ENCODE measurements at regions not wholly inside any gene's neighbourhood (a gene's known extent, or its start where the extent isn't known, plus 50 kb on each side); places are given as distances from the start of the nearest gene placed in this dataset.

GRCh38 chr2:238627899-238628298, 201.2 kb downstream of the ASB1 start:
- no peak for TF ChIP-seq CTCF (IDR thresholded peaks at IDR 0.05; ENCODE audit: insufficient read depth, low read depth, low read length, missing control alignments)
- DNase-seq (ENCODE audit: low read depth), result no peak
- no peak overlapping the region for H3K4me3 ChIP-seq (ENCODE audit: low read depth, low read length)

GRCh38 chr2:238629064-238629463, 202.3 kb downstream of the ASB1 start:
- no peak for TF ChIP-seq CTCF (IDR thresholded peaks at IDR 0.05; ENCODE audit: insufficient read depth, low read depth, low read length, missing control alignments)
- DNase-seq (ENCODE audit: low read depth), result no peak
- no peak overlapping the region for H3K4me3 ChIP-seq (ENCODE audit: low read depth, low read length)

- H3K4me3 ChIP-seq (ENCODE audit: low read depth, low read length), result no peak overlapping the region
- no peak for TF ChIP-seq CTCF (IDR thresholded peaks at IDR 0.05; ENCODE audit: insufficient read depth, low read depth, low read length, missing control alignments)
- DNase-seq (ENCODE audit: low read depth), result no peak
These were observed 204.9 kb downstream of the ASB1 start for GRCh38 chr2:238631491-238632180.

- TF ChIP-seq CTCF (IDR thresholded peaks at IDR 0.05; ENCODE audit: insufficient read depth, low read depth, low read length, missing control alignments), result no peak
- no peak for DNase-seq (ENCODE audit: low read depth)
- no peak overlapping the region for H3K4me3 ChIP-seq (ENCODE audit: low read depth, low read length)
These were observed 205.7 kb downstream of the ASB1 start for GRCh38 chr2:238632181-238633060.

- no peak overlapping the region for H3K4me3 ChIP-seq (ENCODE audit: low read depth, low read length)
- no peak for DNase-seq (ENCODE audit: low read depth)
- TF ChIP-seq CTCF (IDR thresholded peaks at IDR 0.05; ENCODE audit: insufficient read depth, low read depth, low read length, missing control alignments), result no peak
These were observed 206.9 kb downstream of the ASB1 start for GRCh38 chr2:238633426-238634328.

- no peak for TF ChIP-seq CTCF (IDR thresholded peaks at IDR 0.05; ENCODE audit: insufficient read depth, low read depth, low read length, missing control alignments)
- H3K4me3 ChIP-seq (ENCODE audit: low read depth, low read length), result no peak overlapping the region
- no peak for DNase-seq (ENCODE audit: low read depth)
These were observed 208.1 kb downstream of the ASB1 start for GRCh38 chr2:238634701-238635357.
